Ammon's horn (tissue), 1 donor: ENCODE measurements at regions not wholly inside any gene's neighbourhood (a gene's known extent, or its start where the extent isn't known, plus 50 kb on each side); places are given as distances from the start of the nearest gene placed in this dataset.

Source experiments
- DNase-seq: peaks from one replicate; pipeline ENCODE4 v3.0.0-alpha.2; 2016; ENCODE audit warnings: low spot score

DNA sequence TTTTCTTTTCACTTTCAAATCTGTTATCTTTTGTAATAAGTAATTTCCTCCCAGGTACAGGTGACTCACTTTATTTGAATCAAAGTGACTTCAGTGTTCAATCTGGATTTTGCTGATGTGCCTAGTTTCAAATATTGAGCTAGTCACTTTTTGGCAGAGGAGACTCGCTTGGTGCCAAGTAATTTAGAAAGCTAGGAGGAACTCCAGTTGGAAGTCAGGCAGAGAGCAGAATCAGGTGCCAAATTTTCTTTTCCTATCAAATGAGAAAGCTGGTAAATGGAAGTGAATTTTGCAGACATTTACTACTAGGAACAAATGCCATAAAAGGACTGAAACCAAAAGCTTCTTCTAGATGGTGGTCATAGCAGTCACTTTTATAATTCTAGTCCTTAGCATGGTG, 656.0 kb upstream of the KIF2B start:
- no peak for DNase-seq

DNA sequence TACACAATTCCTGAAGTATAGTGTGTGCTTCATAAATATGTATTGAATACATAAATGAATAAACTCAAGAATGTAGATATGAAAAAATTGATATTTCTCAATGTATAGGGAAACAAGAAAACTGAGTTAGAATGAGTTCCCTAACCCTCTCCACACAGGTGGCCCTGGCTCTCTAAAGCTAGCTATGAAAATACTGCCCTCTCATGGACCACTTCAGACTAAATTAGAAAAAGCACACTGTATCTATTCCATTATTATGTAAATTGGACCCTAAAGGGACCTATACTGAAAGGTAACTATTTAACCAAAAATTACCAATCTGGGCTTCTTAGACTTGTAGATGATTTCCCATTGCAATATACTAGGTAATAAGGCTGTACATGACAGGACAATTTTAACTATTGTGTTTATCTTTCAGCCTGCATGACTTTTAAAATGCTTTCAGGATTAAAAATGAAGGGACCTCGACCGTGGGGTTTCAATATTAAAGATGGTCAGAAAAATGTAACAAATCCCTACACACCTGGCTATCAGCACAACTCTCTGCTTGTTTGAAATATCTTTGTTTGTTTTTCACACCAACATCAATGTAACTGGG, 672.5 kb upstream of the KIF2B start:
- peak; percentile 7 for DNase-seq

DNA sequence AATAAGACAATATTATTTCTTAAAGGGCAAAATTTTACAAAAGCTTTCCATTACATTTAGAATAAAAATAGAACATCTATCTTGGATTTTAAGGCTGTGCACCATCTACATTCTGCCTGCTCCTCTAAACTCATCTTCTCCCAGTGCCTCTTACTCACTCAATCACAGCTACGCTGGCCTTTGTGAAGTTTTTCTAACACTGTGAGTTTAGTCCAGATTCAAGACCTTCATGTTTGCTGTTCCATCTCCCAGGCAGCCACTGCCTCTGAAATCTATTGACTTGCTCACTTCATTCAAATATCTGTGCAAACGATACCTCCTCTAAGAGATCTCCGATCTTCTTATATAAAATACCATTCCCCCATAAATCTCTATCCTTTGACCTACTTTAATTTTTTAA, 673.4 kb upstream of the KIF2B start:
- no peak for DNase-seq

- no peak for DNase-seq
Observed at GRCh38 chr17:53148058-53148457, 674.7 kb upstream of the KIF2B start.

DNA sequence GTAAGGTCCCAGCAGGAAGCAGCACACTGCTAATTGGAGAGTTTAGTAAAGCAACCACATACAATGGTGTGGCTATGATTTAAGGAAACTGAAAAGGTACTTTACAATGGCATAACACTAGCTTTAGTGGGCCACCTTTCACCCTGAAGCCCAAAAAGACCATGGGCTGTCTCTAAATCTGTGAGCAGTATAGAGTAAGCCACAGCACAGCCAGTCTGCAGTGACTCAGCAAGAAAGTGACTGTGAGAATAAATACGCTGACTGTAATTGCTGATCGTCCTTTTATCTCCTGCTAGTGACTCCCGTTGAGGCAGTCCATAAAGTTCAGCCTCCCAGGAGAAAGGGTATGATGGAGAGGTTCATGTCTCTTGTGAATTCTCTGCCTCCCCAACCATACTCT, 679.8 kb upstream of the KIF2B start:
- no peak for DNase-seq

DNA sequence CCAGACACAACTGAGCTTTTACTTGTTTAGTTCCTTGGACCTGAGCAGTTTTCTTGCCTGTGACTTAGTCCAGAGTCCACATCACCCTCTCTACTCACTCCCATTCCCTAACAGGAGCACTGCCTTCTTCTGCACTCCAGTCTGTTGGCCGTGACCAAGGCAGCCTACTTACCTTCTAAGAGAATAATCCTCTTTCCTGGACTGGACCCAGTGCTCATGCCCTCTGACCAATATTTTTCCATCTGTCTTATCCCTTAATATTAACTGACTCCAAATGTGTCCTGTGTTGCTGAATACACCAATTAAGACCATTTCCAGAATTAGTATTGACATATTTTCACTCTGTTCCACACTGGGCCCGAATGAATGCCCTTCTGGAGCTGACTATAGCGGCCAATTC, 681.0 kb upstream of the KIF2B start:
- no peak for DNase-seq

DNA sequence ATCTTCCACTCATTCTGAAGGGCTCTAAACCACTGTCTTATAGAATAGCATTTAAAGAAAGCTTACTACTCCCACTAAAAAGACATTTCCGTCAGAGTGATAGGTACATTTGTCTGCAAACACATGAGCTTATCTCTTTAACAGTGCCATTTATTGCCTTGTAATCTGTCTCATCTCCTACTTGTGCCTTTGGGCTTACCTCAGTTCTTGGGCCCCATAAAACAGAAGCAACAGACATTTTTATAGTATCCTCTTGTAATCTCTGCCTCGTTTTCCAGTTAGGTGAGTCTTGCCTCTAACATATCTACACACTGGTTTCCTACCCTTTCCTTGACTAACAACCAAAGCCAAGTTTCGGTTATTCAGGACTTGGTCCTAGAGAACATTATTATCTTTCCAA, 681.4 kb upstream of the KIF2B start:
- DNase-seq, result no peak

- no peak for DNase-seq
Observed at GRCh38 chr17:53137869-53138268, 684.9 kb upstream of the KIF2B start.

DNA sequence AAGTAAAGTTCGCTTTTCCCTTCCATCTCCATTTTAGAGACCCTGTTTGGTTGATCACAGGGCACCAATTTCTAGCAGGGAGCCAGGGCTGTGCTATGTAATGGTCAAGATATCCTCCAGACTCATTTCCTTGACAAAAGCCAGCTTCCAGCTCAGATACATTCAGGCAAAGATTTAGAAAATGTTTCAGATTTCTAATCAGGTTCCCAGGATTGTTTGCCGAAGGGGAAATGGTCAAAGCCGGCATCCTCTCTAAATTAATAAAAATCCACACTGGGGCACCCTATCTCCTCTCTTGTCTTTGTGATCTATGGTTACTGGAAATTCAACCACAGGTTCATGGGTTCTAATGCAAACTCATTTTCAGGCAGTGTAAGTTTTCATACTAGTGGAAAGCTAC, 686.8 kb upstream of the KIF2B start:
- no peak for DNase-seq

GRCh38 chr17:53134548-53134947, 688.2 kb upstream of the KIF2B start:
- DNase-seq, result no peak

DNA sequence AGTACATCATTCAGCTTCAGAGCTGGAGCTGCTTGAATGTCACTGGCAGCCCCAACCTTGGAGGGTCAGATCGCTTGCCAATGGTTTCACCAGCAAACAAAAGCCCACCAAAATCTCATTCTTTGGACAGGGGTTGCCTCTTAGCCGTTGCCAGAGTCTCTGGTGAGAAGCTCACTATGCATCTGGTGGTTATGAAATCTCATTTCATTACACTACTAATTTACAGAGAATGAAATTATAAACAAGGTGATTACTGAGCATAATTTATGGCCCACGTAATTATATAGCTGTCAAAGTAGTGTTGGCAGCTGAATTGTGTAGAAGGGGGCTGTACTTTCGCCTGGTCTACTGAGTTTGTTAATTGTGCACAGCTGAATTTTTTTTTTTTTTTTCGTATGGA, 688.9 kb upstream of the KIF2B start:
- no peak for DNase-seq

GRCh38 chr17:53129863-53130262, 692.9 kb upstream of the KIF2B start:
- no peak for DNase-seq

GRCh38 chr17:53127331-53127730, 695.4 kb upstream of the KIF2B start:
- DNase-seq, result no peak

DNA sequence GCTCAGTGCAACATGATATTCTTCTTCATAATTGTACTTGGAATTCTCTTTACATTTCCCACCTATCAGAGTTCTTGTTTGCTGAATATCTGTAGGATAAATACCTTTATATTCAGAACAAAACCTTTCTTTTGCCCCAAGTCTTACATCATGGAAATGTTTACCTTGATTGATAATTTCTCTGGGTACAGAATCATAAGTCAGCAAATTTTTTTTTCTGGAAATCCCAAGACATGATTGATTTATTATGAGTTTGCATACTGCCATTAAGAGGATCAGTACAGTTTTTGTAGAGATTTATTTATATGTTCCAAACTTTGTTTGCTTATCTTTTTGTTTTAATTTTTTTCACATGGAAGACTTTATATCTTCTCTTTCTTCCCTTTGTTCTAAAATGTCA, 699.8 kb upstream of the KIF2B start:
- DNase-seq, result no peak

DNA sequence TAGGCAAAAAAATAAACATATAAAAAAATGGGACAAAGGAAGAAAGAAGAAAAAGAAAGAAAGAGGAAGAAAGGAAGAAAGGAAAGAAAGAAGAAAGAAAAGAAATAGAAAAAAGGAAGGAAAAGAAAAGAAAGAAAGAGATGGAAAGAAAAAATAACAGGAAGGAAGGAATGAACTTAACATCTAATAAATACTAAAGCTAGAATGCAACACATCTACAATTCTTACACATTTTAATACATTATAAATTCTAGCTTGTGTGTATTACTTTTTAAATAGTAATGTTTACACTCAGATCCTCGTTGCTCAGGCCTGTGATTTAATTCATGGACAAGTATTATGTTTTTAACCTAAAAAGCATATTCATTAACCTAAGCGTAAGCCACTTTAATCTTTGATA, 703.0 kb upstream of the KIF2B start:
- no peak for DNase-seq

- no peak for DNase-seq
Observed at GRCh38 chr17:53118948-53119347, 703.8 kb upstream of the KIF2B start.

- DNase-seq, result no peak
Observed at GRCh38 chr17:53106886-53107285, 715.8 kb upstream of the KIF2B start.

DNA sequence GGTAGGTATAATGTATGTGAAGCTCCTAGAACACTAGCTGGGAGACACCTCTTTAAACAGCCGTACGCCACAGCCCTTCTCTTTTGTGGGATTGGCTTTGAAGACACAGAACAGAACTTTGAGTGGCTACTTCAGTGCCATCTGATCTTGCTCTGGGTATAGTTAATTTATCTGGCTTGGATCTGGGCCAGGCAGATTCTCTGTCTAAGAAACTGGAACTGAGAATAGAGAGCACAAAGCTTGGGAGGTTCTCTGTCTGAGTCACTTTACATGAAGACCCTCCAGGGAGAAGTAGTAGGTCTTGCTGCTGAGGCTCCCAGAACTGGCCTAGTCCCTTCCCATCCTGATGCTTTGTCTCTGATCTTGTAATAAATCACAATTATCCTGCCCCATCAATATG, 721.0 kb upstream of the KIF2B start:
- DNase-seq, result no peak

GRCh38 chr17:53100126-53100525, 722.6 kb upstream of the KIF2B start:
- no peak for DNase-seq

GRCh38 chr17:53093391-53093790, 729.3 kb upstream of the KIF2B start:
- no peak for DNase-seq

DNA sequence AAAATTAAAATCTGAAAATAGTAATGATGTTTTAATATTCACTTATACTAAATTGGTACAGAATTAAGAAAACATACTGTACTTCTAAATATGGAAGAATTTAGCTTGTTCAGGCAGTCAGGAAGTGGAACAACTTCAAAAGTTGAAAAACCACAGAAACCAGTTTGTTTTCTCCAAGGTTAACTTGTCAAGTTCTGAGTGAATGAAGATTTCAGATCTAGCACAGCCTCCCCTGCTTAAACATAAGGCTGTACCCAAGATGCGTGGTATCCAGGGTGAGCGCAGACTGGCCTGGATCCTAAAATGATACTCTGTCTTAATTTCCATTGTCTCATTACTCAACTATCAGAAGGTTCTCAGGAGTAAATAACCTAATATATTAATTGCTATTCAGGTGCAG, 730.7 kb upstream of the KIF2B start:
- no peak for DNase-seq

DNA sequence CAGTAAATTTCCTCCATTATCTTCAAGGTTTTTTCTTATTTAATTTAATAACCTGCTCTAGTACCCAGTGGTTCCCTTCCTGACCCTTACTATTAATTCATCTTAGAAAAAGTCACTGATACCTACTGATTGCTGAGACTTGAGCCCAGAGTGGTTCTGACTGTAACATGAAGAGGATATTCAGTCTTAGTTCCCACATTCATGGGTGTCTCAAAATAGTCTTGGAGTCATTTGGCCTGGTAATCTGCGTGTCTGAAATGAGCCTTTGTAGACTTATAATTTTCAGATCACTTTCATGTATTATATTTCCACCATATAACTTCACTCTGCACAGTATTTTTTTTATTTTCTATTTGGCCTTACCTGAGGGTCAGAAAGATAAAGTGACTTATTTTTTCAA, 732.0 kb upstream of the KIF2B start:
- DNase-seq, result no peak

GRCh38 chr17:53088481-53088880, 734.2 kb upstream of the KIF2B start:
- DNase-seq, result no peak

DNA sequence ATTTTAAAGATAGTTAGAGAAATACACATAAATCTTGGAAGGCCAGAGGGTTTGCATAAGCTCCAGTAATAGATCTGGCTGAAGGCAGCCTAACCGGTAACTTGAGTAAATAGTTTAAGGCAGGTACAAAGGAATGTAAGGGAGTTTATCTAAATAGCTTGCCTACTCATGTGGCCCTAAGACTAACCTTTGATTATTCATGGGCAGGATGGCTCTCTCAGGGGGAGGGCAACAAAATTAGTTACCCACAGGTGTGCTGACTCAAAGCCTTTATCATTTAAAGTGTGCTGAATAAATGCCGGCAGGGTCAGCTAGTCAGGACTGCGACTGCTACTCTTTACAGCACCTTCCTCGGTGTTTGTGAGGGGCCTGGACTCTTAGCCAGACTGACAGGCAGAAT, 761.3 kb upstream of the KIF2B start:
- DNase-seq, result no peak

GRCh38 chr17:53058031-53058430, 764.7 kb upstream of the KIF2B start:
- DNase-seq, result no peak
